ENCODE measurements at regions not wholly inside any gene's neighbourhood (a gene's known extent, or its start where the extent isn't known, plus 50 kb on each side); places are given as distances from the start of the nearest gene placed in this dataset.

GRCh38 chr3:147758771-147759170 is 349.6 kb downstream of the ZIC1 start:
- DNase-seq (ENCODE audit: low read depth), result no peak

DNA sequence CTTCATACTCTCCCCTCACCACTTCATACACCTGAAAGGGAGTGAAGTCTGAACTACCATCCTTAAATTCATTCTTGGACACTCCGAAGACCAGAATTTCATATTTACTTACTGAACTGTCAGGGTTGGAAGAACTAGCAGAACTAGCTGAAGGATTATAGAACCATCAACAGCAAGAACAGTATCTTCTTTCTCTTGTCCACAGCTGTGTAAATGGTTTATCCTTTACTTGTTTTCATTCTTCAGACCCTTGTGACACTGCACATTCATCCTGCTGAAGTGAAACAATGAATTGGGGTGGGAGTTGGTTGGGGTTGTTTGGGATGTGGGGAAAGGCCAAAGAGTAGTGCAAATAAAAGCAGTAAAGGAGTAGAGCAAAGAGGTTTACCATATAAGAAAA is 350.9 kb downstream of the ZIC1 start:
- no peak for DNase-seq (ENCODE audit: low read depth)

DNA sequence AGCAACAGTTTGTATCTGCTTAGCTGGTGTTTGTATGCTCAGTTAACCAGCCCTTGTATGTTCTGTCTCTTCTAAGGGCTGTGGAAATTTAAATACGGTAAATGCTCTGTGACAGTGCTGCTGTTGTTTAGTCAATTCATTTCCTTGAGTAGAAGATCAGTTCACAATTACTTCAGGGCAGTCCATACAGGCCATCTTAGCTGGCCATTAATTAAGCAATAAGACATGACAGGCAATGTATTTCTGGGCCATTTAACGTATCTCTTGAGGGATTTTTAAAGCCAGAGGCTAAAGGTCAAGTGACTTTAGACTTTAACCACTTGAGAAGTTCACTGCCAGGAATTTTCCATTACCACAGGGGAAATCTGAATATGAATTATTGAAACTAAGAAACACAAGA is 351.8 kb downstream of the ZIC1 start:
- no peak for DNase-seq (ENCODE audit: low read depth)

- DNase-seq (ENCODE audit: low read depth), result no peak
Observed at GRCh38 chr3:147773116-147773630, 364.0 kb downstream of the ZIC1 start.

DNA sequence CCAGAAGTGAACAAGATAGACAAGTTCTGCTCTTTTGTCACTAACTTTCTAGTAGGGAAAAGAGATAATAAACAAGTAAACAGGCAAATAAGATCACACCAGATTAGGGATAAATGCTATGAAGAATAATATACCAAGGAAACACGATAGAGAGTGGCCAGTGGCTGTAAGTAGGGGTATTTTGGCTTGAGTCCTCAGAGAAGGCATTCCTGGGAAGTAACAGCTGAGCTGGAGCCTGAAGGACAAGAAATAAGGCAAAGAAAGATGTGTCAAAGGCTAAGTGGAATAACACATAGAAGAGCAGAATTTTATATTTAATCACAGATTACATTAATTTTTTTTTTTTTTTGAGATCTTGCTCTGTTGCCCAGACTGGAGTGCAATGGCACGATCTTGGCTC is 366.2 kb downstream of the ZIC1 start:
- no peak for DNase-seq (ENCODE audit: low read depth)

DNA sequence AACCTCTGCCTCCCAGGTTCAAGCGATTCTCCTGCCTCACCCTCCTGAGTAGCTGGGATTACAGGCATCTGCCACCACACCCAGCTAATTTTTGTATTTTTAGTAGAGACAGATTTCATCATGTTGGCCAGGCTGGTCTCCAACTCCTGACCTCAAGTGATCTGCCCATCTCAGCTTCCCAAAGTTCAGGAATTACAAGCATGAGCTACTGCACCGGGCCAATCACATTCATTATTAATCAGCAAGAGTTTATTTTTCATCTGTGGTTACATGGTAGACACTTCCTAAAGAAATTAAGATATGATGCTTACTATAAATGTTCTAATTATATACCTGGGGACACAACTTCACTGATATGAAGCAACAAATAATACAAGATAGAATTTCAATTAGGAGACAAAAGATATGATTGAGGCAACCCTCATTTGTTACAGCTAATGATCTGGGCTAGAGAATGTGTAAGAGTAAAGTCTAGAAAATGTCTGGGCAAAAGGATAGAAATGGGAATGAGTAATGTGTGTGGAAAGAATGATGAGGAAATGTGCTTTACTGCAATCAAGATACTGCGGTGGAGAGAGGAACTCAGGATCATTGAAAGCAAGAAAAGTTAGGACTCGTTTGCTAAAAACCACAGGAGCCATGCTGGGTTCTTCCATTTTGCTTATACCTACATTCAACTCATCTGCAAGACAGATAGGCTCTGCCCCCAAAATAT is 366.8 kb downstream of the ZIC1 start:
- no peak for DNase-seq (ENCODE audit: low read depth)

- peak; percentile 3 for DNase-seq (ENCODE audit: low read depth)
Observed at GRCh38 chr3:147793841-147794240, 384.7 kb downstream of the ZIC1 start.

GRCh38 chr3:147794596-147794995 is 385.4 kb downstream of the ZIC1 start:
- DNase-seq (ENCODE audit: low read depth), result no peak

DNA sequence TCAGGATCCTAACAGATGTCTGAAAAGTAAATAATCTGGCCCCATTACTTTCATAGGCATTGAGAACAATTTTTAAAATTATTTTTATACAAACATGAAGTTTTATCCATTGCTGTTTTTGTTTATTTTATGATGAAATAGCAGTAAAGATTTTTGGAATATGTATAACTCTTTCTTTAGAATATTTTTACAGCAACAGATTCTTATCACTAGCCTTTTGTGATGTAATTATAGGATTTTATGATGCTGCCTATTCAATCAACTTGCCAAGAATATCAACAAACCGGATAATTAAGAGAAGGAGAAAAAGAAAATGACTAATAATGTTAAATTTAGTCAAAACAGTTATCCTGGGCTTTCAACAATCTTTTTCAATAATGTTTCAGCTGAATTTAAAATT is 386.3 kb downstream of the ZIC1 start:
- DNase-seq (ENCODE audit: low read depth), result no peak

GRCh38 chr3:147797095-147797494 is 387.9 kb downstream of the ZIC1 start:
- DNase-seq (ENCODE audit: low read depth), result peak; percentile 29

DNA sequence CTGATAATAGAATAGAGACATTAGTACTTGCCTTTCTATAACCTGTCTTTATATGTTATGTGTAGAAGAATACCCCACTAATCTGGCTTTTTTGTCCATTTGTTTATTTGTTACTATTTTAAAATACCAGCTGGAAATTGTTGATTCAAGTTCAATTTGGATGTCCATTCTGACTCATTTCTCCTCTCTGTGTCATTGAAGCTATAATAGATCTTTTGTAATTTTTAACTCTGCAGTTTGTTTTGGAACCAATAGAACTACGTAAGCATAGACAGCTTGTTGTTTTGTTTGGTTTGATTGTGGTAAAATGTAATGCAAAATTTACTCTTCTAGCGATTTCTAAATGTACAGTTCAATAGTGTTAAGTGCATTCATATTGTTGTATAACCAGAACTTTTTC is 390.4 kb downstream of the ZIC1 start:
- DNase-seq (ENCODE audit: low read depth), result peak; percentile 2

GRCh38 chr3:147807776-147808175 is 398.6 kb downstream of the ZIC1 start:
- peak; percentile 5 for DNase-seq (ENCODE audit: low read depth)

GRCh38 chr3:147809206-147809605 is 400.0 kb downstream of the ZIC1 start:
- no peak for DNase-seq (ENCODE audit: low read depth)

DNA sequence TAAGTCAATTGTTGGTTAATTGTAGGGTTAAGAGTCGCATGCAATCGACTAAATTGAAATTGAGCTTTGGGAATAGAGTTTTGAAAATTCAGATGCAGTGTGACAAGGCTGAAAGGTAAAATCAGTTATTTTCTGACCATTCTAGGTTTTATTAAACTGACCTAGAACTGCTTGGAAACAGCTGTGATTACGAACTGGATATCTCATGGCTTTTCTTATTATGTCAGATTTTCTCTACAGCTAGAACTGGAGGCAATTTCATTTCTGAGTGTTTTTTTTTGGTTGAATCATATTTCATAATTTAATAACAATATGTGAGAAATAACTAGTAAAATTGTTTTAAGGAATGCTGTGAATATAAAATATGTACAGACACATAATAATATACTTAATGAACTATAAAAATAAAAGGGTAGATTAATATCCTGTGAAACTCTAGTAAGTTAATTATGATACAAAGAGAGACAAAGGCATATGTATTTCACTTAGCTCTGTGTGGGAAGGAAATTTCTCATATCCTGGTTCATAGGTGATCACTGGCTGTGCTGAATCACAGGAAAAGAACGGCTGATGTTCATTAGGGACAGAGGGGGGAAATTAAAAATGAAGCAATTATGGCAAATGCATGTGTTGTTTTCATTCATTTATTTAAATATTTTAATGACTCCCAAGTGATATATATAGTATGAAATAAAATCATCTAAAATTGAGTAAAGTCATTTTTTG is 403.2 kb downstream of the ZIC1 start:
- no peak for DNase-seq (ENCODE audit: low read depth)

- no peak for DNase-seq (ENCODE audit: low read depth)
Observed at GRCh38 chr3:147813256-147813655, 404.1 kb downstream of the ZIC1 start.

DNA sequence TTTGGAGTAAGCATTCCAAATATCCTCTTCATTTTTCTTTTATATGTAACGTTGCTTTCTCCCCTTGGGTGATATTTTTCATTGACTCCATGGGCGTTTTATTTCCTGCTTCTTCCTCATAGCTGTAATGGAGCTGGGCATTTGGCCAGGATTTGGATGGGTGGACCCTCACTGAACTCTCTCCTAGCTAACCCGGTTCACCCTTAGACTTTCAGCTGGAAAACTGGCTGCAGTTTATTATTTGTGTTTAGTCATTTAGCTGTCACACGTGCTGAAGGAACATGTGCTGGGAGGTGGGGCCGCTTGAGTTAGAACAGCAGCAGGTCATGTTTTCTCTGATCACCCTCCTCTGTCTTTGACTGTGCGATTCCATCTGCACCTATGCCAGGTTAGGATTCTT is 407.6 kb downstream of the ZIC1 start:
- peak; percentile 34 for DNase-seq (ENCODE audit: low read depth)

DNA sequence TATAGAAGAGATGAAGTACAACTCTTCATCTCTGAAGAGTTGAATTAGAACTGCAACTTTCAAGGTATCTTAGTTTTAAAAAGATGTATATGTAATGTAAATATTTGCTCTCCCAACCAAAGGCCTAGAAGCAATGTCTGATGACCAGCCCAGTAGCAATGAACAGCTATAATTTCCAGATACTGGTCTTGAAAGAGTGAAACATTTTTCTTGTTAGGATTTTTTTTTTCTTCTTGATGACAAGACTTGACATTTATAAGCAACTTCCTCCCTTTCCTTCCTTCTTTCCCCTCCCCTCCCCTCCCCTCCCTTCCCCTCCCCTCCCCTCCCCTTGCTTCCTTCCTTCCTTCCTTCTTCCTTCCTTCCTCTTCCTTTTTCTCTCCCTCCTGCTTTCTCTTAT is 423.4 kb downstream of the ZIC1 start:
- DNase-seq (ENCODE audit: low read depth), result no peak

- no peak for DNase-seq (ENCODE audit: low read depth)
Observed at GRCh38 chr3:147836330-147836729, 427.2 kb downstream of the ZIC1 start.

DNA sequence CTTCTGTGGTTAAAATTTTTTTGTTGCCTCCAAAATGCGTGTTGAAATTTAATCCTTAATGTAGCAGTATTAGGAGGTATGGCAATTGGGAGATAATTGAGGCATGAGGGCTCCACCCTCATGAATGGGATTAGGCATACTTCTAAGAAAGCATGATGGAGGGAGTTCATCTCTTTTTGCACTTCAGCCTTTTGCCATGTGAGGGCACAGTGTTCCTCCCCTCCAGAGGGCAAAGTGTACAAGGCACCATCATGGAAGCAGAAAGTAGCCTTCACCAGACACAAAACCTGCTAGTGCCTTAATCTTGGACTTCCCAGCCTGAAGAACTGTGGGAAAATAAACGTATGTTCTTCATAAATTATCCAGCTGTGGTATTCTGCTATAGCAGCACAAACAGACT is 429.5 kb downstream of the ZIC1 start:
- peak; percentile 15 for DNase-seq (ENCODE audit: low read depth)

- DNase-seq (ENCODE audit: low read depth), result no peak
Observed at GRCh38 chr3:147843331-147843730, 434.2 kb downstream of the ZIC1 start.

DNA sequence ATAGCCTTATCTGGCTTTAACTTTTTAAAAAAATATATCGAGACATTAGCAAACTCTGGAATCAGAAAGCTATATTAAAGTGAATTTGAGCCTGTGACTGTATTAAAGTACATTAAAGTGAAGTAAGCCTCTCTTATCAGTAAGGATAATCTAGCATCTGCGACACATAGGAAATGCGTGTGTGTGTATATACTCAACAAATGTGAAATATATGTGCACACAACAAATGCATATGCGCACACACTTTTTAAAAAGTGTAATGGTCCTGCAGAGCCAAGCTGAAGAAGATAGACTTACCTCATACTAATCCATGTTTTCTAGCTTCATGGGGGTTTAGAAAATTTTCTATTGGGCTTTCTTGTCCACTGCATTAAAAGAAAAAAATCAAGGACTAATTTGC is 437.1 kb downstream of the ZIC1 start:
- DNase-seq (ENCODE audit: low read depth), result no peak

DNA sequence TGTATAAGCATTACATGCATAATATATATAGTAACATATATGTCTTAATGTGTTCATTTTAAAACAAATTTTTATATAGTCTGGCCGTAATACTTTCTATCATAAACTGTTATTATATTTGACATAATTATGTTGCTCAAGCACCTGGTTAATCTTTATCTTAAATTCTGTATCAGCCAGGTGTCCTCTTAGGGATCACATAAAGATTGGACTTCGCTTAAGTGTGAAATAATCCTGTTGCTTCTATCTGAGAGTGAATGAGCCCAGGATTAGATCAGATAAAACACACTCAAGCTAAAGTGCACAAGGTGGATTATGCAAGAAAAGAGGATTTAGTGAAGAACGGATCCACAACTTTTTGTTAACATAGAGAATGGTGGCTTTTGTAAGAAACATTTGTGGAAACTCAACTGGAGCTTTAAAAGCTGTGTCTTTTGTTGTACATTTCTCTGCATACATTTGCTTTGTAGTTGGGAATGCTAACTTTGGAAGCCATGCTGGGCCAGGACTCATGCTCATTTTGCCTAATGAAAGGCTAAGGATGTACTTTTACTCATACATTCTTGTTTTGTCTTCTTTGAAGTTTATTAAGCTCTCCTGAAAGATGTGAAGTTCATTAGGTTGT is 437.8 kb downstream of the ZIC1 start:
- no peak for DNase-seq (ENCODE audit: low read depth)

GRCh38 chr3:147851062-147851461 is 441.9 kb downstream of the ZIC1 start:
- DNase-seq (ENCODE audit: low read depth), result no peak

Data from RPMI7951 (cell line).